Stimulated activated CD8-positive, alpha-beta memory T cell treated with anti-CD3 and anti-CD28 coated beads, Interleukin-4, amount 100 ng/mL, for 24 hours (primary cell): ENCODE measurements at regions not wholly inside any gene's neighbourhood (a gene's known extent, or its start where the extent isn't known, plus 50 kb on each side); places are given as distances from the start of the nearest gene placed in this dataset.
"Not testable (repeated sequence)": the region's sequence is repeated elsewhere in the genome, so short reads cannot be mapped to it uniquely, and the experiment has no call there.

Source experiments
- DNase-seq: peaks from one replicate; pipeline ENCODE4 v3.0.0-alpha.2; 2020; ENCODE audit warnings: low read depth

- DNase-seq = no peak
Measured at GRCh38 chr5:101362067-101362466, 459.0 kb upstream of the ST8SIA4 start.

GRCh38 chr5:101346906-101347305 lies 443.8 kb upstream of the ST8SIA4 start:
- DNase-seq = no peak

GRCh38 chr5:101346447-101346846 lies 443.4 kb upstream of the ST8SIA4 start:
- no peak for DNase-seq

- no peak for DNase-seq
Measured at GRCh38 chr5:101338226-101338625, 435.1 kb upstream of the ST8SIA4 start.

GRCh38 chr5:101327816-101328215 lies 424.7 kb upstream of the ST8SIA4 start:
- DNase-seq = no peak

GRCh38 chr5:101326766-101327165 lies 423.7 kb upstream of the ST8SIA4 start:
- DNase-seq = no peak

GRCh38 chr5:101316401-101316800 lies 413.3 kb upstream of the ST8SIA4 start:
- DNase-seq = not testable (repeated sequence)

GRCh38 chr5:101306391-101307137 lies 403.5 kb upstream of the ST8SIA4 start:
- DNase-seq = no peak

- DNase-seq = no peak
Measured at GRCh38 chr5:101296477-101296876, 393.4 kb upstream of the ST8SIA4 start.

- DNase-seq = no peak
Measured at GRCh38 chr5:101292199-101292598, 389.1 kb upstream of the ST8SIA4 start.

GRCh38 chr5:101290761-101291160 lies 387.7 kb upstream of the ST8SIA4 start:
- DNase-seq = not testable (repeated sequence)

GRCh38 chr5:101288633-101289032 lies 385.6 kb upstream of the ST8SIA4 start:
- DNase-seq = no peak

GRCh38 chr5:101284736-101285375 lies 381.8 kb upstream of the ST8SIA4 start:
- no peak for DNase-seq

- not testable (repeated sequence) for DNase-seq
Measured at GRCh38 chr5:101283938-101284337, 380.9 kb upstream of the ST8SIA4 start.

GRCh38 chr5:101278917-101279316 lies 375.8 kb upstream of the ST8SIA4 start:
- no peak for DNase-seq

GRCh38 chr5:101278011-101278687 lies 375.1 kb upstream of the ST8SIA4 start:
- DNase-seq = no peak

GRCh38 chr5:101271945-101272344 lies 368.9 kb upstream of the ST8SIA4 start:
- no peak for DNase-seq

- no peak for DNase-seq
Measured at GRCh38 chr5:101271416-101271815, 368.3 kb upstream of the ST8SIA4 start.

- no peak for DNase-seq
Measured at GRCh38 chr5:101260857-101261256, 357.8 kb upstream of the ST8SIA4 start.

- no peak for DNase-seq
Measured at GRCh38 chr5:101253096-101253495, 350.0 kb upstream of the ST8SIA4 start.

GRCh38 chr5:101244621-101245020 lies 341.5 kb upstream of the ST8SIA4 start:
- no peak for DNase-seq

GRCh38 chr5:101212942-101213514 lies 309.9 kb upstream of the ST8SIA4 start:
- no peak for DNase-seq

- DNase-seq = no peak
Measured at GRCh38 chr5:101206534-101206933, 303.5 kb upstream of the ST8SIA4 start.
